ENCODE measurements at regions not wholly inside any gene's neighbourhood (a gene's known extent, or its start where the extent isn't known, plus 50 kb on each side); places are given as distances from the start of the nearest gene placed in this dataset.

DNA sequence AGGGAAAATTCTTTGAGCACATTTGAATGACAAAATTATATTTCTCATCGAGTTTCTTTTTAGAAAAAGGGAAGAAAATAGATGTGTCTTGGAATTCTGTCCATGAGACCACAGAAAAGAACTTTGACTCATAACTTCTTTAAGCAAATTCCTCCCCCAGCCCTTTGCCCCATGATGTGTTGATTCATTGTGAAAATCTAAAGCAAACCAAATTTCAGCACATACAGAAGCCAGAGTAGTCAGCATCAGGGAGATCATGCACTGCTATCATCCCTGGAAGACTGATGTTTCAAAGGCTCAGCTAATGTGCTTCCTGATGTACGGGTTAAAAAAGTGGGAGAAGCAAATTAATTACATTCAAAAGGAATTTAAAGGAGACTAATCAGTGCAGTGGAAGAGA, 159.7 kb downstream of the FAT3 start:
- TF ChIP-seq, protein P1, sequence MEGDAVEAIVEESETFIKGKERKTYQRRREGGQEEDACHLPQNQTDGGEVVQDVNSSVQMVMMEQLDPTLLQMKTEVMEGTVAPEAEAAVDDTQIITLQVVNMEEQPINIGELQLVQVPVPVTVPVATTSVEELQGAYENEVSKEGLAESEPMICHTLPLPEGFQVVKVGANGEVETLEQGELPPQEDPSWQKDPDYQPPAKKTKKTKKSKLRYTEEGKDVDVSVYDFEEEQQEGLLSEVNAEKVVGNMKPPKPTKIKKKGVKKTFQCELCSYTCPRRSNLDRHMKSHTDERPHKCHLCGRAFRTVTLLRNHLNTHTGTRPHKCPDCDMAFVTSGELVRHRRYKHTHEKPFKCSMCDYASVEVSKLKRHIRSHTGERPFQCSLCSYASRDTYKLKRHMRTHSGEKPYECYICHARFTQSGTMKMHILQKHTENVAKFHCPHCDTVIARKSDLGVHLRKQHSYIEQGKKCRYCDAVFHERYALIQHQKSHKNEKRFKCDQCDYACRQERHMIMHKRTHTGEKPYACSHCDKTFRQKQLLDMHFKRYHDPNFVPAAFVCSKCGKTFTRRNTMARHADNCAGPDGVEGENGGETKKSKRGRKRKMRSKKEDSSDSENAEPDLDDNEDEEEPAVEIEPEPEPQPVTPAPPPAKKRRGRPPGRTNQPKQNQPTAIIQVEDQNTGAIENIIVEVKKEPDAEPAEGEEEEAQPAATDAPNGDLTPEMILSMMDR (IDR thresholded peaks at IDR 0.05), result no peak
- TF ChIP-seq POLR2A (IDR thresholded peaks at IDR 0.05), result no peak

Data from body of pancreas (tissue), 4 donors.